ENCODE measurements at regions not wholly inside any gene's neighbourhood (a gene's known extent, or its start where the extent isn't known, plus 50 kb on each side); places are given as distances from the start of the nearest gene placed in this dataset.

- in situ Hi-C loops (cut with MboI; ENCODE audit: low pct_unique_long_range_greater_than_20kb, low sequenced_read_pairs, unreplicated experiment) = loop anchor here (25.0 kb wide), 1 partner anchor 628 kb away; no protein-coding TSS in a partner anchor
- no peak for TF ChIP-seq CTCF (IDR thresholded peaks at IDR 0.05; ENCODE audit: extremely low read depth, insufficient read depth, missing control alignments)
- no peak for DNase-seq (ENCODE audit: low spot score)
Observed at GRCh38 chr7:17709127-17709526, 231.2 kb downstream of the SNX13 start.

GRCh38 chr7:17709599-17709998 lies 230.7 kb downstream of the SNX13 start:
- in situ Hi-C loops (cut with MboI; ENCODE audit: low pct_unique_long_range_greater_than_20kb, low sequenced_read_pairs, unreplicated experiment) = loop anchor here (25.0 kb wide), 1 partner anchor 628 kb away; no protein-coding TSS in a partner anchor
- TF ChIP-seq CTCF (IDR thresholded peaks at IDR 0.05; ENCODE audit: extremely low read depth, insufficient read depth, missing control alignments) = no peak
- no peak for DNase-seq (ENCODE audit: low spot score)

DNA sequence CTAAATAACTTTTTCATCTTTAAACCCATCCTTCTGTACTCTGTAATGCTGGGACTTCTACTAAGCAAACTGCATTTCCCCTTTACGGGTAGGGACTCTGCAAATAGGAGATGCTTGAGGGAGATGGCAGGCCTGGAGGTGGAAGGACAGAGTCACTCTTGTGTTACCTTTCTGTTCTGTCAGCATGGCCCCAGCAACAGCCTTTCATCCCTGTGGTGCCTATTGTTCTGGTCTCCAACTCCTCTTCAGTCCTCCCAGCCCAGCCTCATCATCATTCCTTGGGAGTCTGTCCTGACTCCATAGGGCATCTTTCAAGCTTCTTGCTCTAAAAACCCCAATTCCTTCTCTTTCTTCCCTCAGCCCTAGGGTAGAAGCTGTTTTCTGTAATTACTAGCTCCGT lies 230.0 kb downstream of the SNX13 start:
- DNase-seq (ENCODE audit: low spot score) = no peak
- no peak for TF ChIP-seq CTCF (IDR thresholded peaks at IDR 0.05; ENCODE audit: extremely low read depth, insufficient read depth, missing control alignments)
- in situ Hi-C loops (cut with MboI; ENCODE audit: low pct_unique_long_range_greater_than_20kb, low sequenced_read_pairs, unreplicated experiment) = loop anchor here (25.0 kb wide), 1 partner anchor 627 kb away; no protein-coding TSS in a partner anchor

DNA sequence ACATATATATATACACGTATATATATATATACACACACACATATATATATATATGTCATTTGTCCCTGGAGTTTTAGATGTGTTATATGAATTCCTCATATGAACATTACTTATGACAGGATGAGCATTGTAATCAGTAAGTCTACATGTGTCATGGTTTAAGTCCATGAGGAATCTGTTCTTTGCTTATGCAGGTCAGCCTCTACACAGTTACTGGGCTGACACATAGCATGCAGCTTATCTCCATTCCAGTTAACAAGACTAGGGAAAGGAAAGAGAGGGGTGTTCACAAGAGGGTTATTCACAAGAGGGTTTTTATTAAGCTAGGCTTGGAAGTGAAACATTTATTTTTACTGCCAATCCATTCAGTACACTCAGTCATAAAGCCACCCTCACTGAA lies 226.7 kb downstream of the SNX13 start:
- no peak for DNase-seq (ENCODE audit: low spot score)

DNA sequence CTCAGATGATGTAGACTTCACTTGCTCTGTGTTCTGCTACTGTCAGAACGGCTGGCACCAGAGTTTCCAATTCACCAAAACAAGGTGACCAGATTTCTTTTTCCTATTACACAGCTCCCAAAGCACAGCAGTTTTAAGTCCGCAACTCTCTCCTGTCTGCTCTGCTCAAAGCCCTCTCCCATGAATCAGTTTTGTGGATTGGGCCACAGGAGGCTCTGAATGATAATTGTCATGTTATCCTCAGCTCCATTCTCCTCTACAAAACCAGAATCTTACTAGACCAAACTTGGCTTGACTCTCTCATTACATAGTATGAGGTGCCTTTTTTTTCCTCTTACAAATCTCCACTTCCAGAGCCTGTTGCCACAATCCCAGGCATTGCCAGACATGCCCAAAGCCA lies 223.5 kb downstream of the SNX13 start:
- DNase-seq (ENCODE audit: low spot score) = no peak
- in situ Hi-C loops (cut with MboI; ENCODE audit: low pct_unique_long_range_greater_than_20kb, low sequenced_read_pairs, unreplicated experiment) = loop anchor here (25.0 kb wide), 1 partner anchor 620 kb away; no protein-coding TSS in a partner anchor
- no peak for TF ChIP-seq CTCF (IDR thresholded peaks at IDR 0.05; ENCODE audit: extremely low read depth, insufficient read depth, missing control alignments)

More for the DNA sequence above, 226.7 kb downstream of the SNX13 start:
- TF ChIP-seq CTCF (IDR thresholded peaks at IDR 0.05; ENCODE audit: extremely low read depth, insufficient read depth, missing control alignments) = no peak
- in situ Hi-C loops (cut with MboI; ENCODE audit: low pct_unique_long_range_greater_than_20kb, low sequenced_read_pairs, unreplicated experiment) = loop anchor here (25.0 kb wide), 1 partner anchor 624 kb away; no protein-coding TSS in a partner anchor

GRCh38 chr7:17719998-17720397 lies 220.3 kb downstream of the SNX13 start:
- no peak for DNase-seq (ENCODE audit: low spot score)
- in situ Hi-C loops (cut with MboI; ENCODE audit: low pct_unique_long_range_greater_than_20kb, low sequenced_read_pairs, unreplicated experiment) = loop anchor here (25.0 kb wide), 1 partner anchor 617 kb away; no protein-coding TSS in a partner anchor
- no peak for TF ChIP-seq CTCF (IDR thresholded peaks at IDR 0.05; ENCODE audit: extremely low read depth, insufficient read depth, missing control alignments)
